VCaP (cell line): ENCODE measurements at regions not wholly inside any gene's neighbourhood (a gene's known extent, or its start where the extent isn't known, plus 50 kb on each side); places are given as distances from the start of the nearest gene placed in this dataset.

Source experiments
- H3K27ac ChIP-seq: fragments of 450-650 bp; 2 replicates; pipeline ENCODE4 v1.5.1; 2017
- CTCF ChIP-seq: fragments of 450-650 bp; conservative IDR thresholded peaks from 2 replicates; pipeline ENCODE4 v1.5.1; 2017; ENCODE audit warnings: mild to moderate bottlenecking, moderate library complexity

GRCh38 chr2:241947876-241948275 is 78.3 kb downstream of the RTP5 start:
- H3K27ac ChIP-seq, result no peak overlapping the region

GRCh38 chr2:241948299-241948897 is 78.9 kb downstream of the RTP5 start:
- no peak overlapping the region for H3K27ac ChIP-seq
- no peak for TF ChIP-seq CTCF

More at GRCh38 chr2:241947876-241948275, 78.3 kb downstream of the RTP5 start:
- no peak for TF ChIP-seq CTCF

- no peak overlapping the region for H3K27ac ChIP-seq
- no peak for TF ChIP-seq CTCF
Observed at GRCh38 chr2:241948901-241949735, 79.6 kb downstream of the RTP5 start.

GRCh38 chr2:241949736-241950412 is 80.3 kb downstream of the RTP5 start:
- no peak for TF ChIP-seq CTCF
- H3K27ac ChIP-seq, result no peak overlapping the region

GRCh38 chr2:241950413-241951315 is 81.1 kb downstream of the RTP5 start:
- TF ChIP-seq CTCF, result peak; percentile 93
- H3K27ac ChIP-seq, result no peak overlapping the region; the same call in 1 of the 2 replicates

- H3K27ac ChIP-seq, result no peak overlapping the region; the same call in 1 of the 2 replicates
- TF ChIP-seq CTCF, result no peak
Observed at GRCh38 chr2:241951316-241951700, 81.8 kb downstream of the RTP5 start.
